Mucosa of descending colon (tissue), 3 donors: ENCODE measurements at regions not wholly inside any gene's neighbourhood (a gene's known extent, or its start where the extent isn't known, plus 50 kb on each side); places are given as distances from the start of the nearest gene placed in this dataset.
"Not testable (repeated sequence)": the region's sequence is repeated elsewhere in the genome, so short reads cannot be mapped to it uniquely, and the experiment has no call there.

Experiments
- ATAC-seq: fragments of 200-7000 bp; cut with Tn5 transposase; one replicate; pipeline ENCODE4 v1.9.1; 2020; ENCODE audit warnings: mild to moderate bottlenecking, moderate library complexity
- DNase-seq, 3 donors: peaks; one replicate each; pipeline ENCODE4 v3.0.0-alpha.2; 2020
- H3K36me3 ChIP-seq: fragments of 200-600 bp; one replicate; pipeline ENCODE4 v1.8.0; 2021; ENCODE audit warnings: low read depth, mild to moderate bottlenecking
- H3K4me1 ChIP-seq: fragments of 200-600 bp; one replicate; pipeline ENCODE4 v1.8.0; 2021; ENCODE audit warnings: low read depth, mild to moderate bottlenecking
- H3K4me3 ChIP-seq: fragments of 200-600 bp; one replicate; pipeline ENCODE4 v1.8.0; 2021; ENCODE audit warnings: mild to moderate bottlenecking
- H3K9me3 ChIP-seq: fragments of 200-600 bp; one replicate; pipeline ENCODE4 v1.8.0; 2021; ENCODE audit warnings: mild to moderate bottlenecking
- intact Hi-C, 2 donors: fragments of 100-400 bp; cut with DNase I in 1 of 2; cut with micrococcal nuclease in 1 of 2; formaldehyde crosslinking; loops; one replicate each; pipeline versions ENCODE4 v1.11.0 to v1.11.1; 2022; cut with DNase I, micrococcal nuclease
- TF ChIP-seq, protein P1 (sequence below): fragments of 200-600 bp; IDR thresholded peaks from one replicate; pipeline ENCODE4 v1.8.0; 2022; ENCODE audit warnings: antibody characterized with exemption, mild to moderate bottlenecking
- donor health status: DM: no; HTN: no; CAD: no; lungs with moderate emphysema.
- donor health status: DM: no; HTN: no; CAD: no.
- donor health status: DM: no; HTN: yes; CAD: no.

DNA sequence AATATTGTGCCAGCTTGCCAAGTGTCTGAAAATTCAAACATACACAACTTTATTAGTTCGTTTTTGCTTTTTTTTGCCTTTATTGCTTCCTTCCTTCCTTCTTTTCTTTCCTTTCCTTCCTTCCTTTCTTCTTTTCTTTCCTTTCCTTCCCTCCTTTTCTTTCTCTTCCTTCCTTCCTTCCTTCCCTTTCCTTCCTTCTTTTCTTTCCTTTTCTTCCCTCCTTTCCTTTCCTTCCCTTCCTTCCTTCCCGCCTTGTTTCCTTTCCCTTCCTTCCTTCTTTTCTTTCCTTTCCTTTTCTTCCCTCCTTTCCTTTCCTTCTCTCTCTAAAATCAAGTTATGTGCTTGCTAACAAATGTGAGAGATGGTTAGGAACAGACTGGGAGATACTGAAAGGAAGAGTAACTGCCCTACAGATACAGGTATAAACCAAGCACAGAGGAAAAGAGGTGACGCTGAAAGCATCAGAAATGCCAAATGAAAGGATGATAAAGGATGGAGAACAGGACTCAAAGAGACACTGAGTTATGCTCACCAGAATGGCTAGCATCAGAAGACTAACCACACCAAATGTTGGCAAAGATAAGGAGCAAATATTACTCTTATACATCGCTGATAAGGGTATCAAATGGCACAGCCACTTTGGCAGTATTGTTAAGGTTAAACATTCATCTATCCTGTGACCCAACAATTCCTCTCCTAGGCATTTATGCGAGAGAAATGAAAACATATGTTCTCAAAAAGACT is 151.6 kb downstream of the MREG start:
- H3K4me1 ChIP-seq: no peaks in the 10 kb centered on the region
- intact Hi-C loops: no loop called here

DNA sequence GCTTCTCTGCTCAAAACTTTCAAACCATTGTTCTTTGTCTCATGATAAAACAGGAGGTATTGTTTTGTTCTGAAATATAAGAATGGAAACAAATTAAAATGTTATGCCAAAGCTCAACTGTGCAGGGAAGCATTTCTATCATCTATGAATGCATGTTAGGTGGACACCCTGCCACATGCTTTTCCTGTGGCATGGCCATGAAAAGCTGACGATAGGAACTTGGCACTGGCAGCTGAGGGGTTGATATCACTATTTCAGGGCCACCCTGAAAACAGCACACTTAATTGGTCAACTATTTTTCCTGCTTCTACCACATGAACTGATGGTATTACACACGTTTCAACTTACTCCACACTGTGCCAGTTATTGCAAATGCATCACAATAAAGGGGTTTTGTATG is 157.3 kb downstream of the MREG start:
- Histone ChIP-seq H3K36me3 (no peaks in the 10 kb centered on the region), H3K9me3 (no peaks in the 10 kb centered on the region), H3K4me3 (no peak overlapping the region), H3K4me1 (no peaks in the 10 kb centered on the region)
- intact Hi-C loops: no loop called here
- no peak for DNase-seq
- TF ChIP-seq, protein P1, sequence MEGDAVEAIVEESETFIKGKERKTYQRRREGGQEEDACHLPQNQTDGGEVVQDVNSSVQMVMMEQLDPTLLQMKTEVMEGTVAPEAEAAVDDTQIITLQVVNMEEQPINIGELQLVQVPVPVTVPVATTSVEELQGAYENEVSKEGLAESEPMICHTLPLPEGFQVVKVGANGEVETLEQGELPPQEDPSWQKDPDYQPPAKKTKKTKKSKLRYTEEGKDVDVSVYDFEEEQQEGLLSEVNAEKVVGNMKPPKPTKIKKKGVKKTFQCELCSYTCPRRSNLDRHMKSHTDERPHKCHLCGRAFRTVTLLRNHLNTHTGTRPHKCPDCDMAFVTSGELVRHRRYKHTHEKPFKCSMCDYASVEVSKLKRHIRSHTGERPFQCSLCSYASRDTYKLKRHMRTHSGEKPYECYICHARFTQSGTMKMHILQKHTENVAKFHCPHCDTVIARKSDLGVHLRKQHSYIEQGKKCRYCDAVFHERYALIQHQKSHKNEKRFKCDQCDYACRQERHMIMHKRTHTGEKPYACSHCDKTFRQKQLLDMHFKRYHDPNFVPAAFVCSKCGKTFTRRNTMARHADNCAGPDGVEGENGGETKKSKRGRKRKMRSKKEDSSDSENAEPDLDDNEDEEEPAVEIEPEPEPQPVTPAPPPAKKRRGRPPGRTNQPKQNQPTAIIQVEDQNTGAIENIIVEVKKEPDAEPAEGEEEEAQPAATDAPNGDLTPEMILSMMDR: no peak
- no peak for ATAC-seq

More for the DNA sequence above, 151.6 kb downstream of the MREG start:
- no peak for ATAC-seq
- TF ChIP-seq, protein P1: no peak
- no peaks in the 10 kb centered on the region for H3K9me3 ChIP-seq
- H3K4me3 ChIP-seq: no peak overlapping the region
- no peaks in the 10 kb centered on the region for H3K36me3 ChIP-seq
- no peak for DNase-seq

DNA sequence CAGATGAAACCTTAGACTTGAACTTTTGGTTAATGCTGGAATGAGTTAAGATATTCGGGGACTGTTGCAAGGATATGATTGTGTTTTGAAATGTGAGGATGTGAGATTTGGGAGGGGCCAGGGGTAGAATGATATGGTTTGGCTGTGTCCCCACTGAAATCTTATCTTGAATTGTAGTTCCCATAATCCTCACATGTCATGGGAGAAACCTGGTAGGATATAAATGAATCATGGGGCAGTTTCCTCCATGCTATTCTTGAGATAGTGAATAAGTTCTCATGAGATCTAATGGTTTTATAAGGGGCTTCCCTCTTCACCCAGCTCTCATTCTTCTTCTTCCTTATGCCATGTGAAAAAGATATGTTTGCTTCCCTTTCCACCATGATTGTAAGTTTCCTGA is 158.0 kb downstream of the MREG start:
- H3K9me3 ChIP-seq, intact Hi-C loops, H3K4me1 ChIP-seq, H3K4me3 ChIP-seq, ATAC-seq, H3K36me3 ChIP-seq, DNase-seq: not testable (repeated sequence)

DNA sequence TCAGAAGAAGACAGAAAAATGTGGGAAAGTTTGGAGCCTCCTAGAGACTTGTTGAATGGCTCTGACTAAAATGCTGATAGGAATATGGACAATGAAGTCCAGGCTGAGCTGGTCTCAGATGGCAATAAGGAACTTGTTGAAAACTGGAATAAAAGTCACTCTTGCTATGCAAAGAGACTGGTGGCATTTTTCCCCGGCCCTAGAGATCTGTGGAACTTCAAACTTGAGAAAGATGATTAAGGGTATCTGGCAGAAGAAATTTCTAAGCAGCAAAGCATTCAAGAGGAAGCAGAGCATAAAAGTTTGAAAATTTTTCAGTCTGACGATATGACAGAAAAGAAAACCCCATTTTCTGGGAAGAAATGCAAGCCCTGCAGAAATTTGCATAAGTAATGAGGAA is 159.3 kb downstream of the MREG start:
- H3K4me1 ChIP-seq: no peaks in the 10 kb centered on the region
- no peaks in the 10 kb centered on the region for H3K9me3 ChIP-seq
- ATAC-seq: no peak
- DNase-seq: no peak
- TF ChIP-seq, protein P1: no peak
- H3K36me3 ChIP-seq: no peaks in the 10 kb centered on the region
- intact Hi-C loops: no loop called here
- H3K4me3 ChIP-seq: no peak overlapping the region

DNA sequence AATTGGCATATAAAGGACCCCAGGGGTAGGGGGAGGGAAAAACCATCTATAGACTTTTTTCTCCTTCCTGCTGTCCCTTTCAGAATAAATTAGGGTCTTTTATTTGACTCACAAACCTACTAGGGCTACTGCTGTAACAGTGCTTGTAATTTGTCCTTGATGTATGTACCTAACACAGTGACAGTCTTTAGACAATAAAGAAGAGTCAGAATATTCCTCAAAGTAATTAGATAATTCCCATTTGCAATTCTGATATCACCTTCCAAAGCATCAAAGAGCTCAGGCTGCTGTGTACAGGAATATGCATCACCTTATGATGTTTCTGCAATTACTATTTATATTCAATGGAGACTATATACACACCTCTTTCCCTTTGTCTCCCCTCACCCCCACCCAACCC is 161.7 kb downstream of the MREG start:
- H3K4me1 ChIP-seq: no peaks in the 10 kb centered on the region
- no peak for ATAC-seq
- intact Hi-C loops: no loop called here

DNA sequence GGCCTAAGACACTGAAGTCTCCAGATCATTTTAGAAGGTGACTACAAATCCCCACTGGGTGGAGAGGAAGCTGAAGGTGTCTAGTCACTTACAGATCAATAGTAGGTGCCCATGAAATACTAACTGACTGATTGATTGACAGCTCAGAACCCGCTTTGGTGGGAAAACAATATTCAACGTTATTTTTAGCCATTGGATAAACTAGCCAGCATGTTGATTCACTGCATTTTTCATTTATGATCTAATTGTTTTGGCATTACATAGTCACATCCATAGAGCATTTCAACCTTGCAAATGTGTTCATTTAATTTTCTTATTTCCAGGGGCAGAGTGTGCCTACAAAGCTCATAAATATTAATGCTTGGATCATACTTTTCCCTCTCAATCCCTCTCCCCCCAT is 162.3 kb downstream of the MREG start:
- Histone ChIP-seq H3K9me3 (no peaks in the 10 kb centered on the region), H3K4me1 (no peaks in the 10 kb centered on the region), H3K36me3 (no peaks in the 10 kb centered on the region), H3K4me3 (no peak overlapping the region)
- TF ChIP-seq, protein P1: no peak
- no peak for DNase-seq
- intact Hi-C loops: no loop called here
- ATAC-seq: no peak

More for the DNA sequence above, 161.7 kb downstream of the MREG start:
- DNase-seq: no peak
- Histone ChIP-seq H3K4me3 (no peak overlapping the region), H3K36me3 (no peaks in the 10 kb centered on the region), H3K9me3 (no peaks in the 10 kb centered on the region)
- TF ChIP-seq, protein P1: no peak
